Spleen (tissue), 11 donors: ENCODE measurements at regions not wholly inside any gene's neighbourhood (a gene's known extent, or its start where the extent isn't known, plus 50 kb on each side); places are given as distances from the start of the nearest gene placed in this dataset.

Experiments used
- DNase-seq: peaks from one replicate; pipeline ENCODE4 v3.0.0-alpha.2; 2020
- H3K27ac ChIP-seq, 8 donors: fragments of 200-600 bp; sonication (generic) in 7 of 8; 1 replicate in 4 of 8; 2 replicates in 4 of 8; pipeline versions ENCODE4 v1.5.0 to v1.8.0; 2016 to 2021; ENCODE audit warnings: inconsistent platforms in 4 of 8, mild to moderate bottlenecking in 4 of 8, moderate library complexity in 1 of 8
- H3K27me3 ChIP-seq, 7 donors: fragments of 200-600 bp; sonication (generic) in 6 of 7; replicated peaks in 1 of 7; 1 replicate in 4 of 7; 2 replicates in 3 of 7; pipeline versions ENCODE4 v1.5.0 to v1.8.0; 2016 to 2021; ENCODE audit warnings: inconsistent platforms in 3 of 7, mild to moderate bottlenecking in 1 of 7
- H3K36me3 ChIP-seq, 6 donors: fragments of 200-600 bp; sonication (generic) in 5 of 6; 1 replicate in 4 of 6; 2 replicates in 2 of 6; pipeline versions ENCODE4 v1.5.0 to v1.8.0; 2016 to 2021; ENCODE audit warnings: inconsistent platforms in 2 of 6
- H3K4me1 ChIP-seq, 6 donors: fragments of 200-600 bp; sonication (generic) in 5 of 6; 1 replicate in 3 of 6; 2 replicates in 3 of 6; pipeline versions ENCODE4 v1.5.0 to v1.8.0; 2016 to 2021; ENCODE audit warnings: inconsistent platforms in 3 of 6
- H3K4me3 ChIP-seq, 8 donors: fragments of 200-600 bp; sonication (generic) in 7 of 8; 1 replicate in 4 of 8; 2 replicates in 4 of 8; pipeline versions ENCODE4 v1.5.0 to v1.8.0; 2016 to 2021; ENCODE audit warnings: inconsistent platforms in 4 of 8, mild to moderate bottlenecking in 4 of 8, moderate library complexity in 2 of 8
- H3K9me3 ChIP-seq, 8 donors: fragments of 200-600 bp; sonication (generic) in 7 of 8; 1 replicate in 4 of 8; 2 replicates in 4 of 8; pipeline versions ENCODE4 v1.5.0 to v1.8.0; 2016 to 2021; ENCODE audit warnings: inconsistent platforms in 4 of 8
- POLR2A ChIP-seq, 3 donors: fragments of 450-650 bp; IDR thresholded peaks; one replicate each; pipeline ENCODE4 v1.5.1; 2017; ENCODE audit warnings: antibody characterized with exemption in 3 of 3, mild to moderate bottlenecking in 1 of 3
- POLR2AphosphoS5 ChIP-seq, 3 donors: sonication (generic); formaldehyde crosslinking; IDR thresholded peaks; one replicate each; pipeline ENCODE4 v1.5.1; 2017; ENCODE audit warnings: antibody characterized with exemption in 3 of 3
- WGBS, 5 donors: extraction: QIAGEN DNeasy Blood & Tissue Kit in 3 of 5; methylation state at CpG; one replicate each; pipeline versions ENCODE4 v1.1.5 to v1.1.7; 2013 to 2018; 5-methylcytosine and 5-hydroxymethylcytosine counted together
- intact Hi-C: fragments of 100-400 bp; cut with DNase I; formaldehyde crosslinking; loops from one replicate; pipeline ENCODE4 v1.15.0; 2023; ENCODE audit warnings: low total_unique reads
- TF ChIP-seq, protein P1 (sequence below), 11 experiments: fragments of 200-600 bp in 7 of 11; fragments of 450-650 bp in 4 of 11; sonication (generic) in 4 of 11; IDR thresholded peaks in 8 of 11; conservative IDR thresholded peaks in 3 of 11; 1 replicate in 7 of 11; 2 replicates in 4 of 11; pipeline versions ENCODE4 v1.4.0 to v1.8.0; 2016 to 2021; ENCODE audit warnings: antibody characterized with exemption in 11 of 11, inconsistent platforms in 4 of 11, mild to moderate bottlenecking in 1 of 11
- donor health status: healthy with polysubstance abuse.
- donor health status: DM: no; HTN: no; CAD: no; lungs with moderate emphysema.
- donor health status: DM: no; HTN: no; CAD: no.
- donor health status: Bipolar disorder and iron deficiency.
- donor health status: healthy.
- donor health status: DM: no; HTN: no; CAD: no.
- donor health status: DM: yes; HTN: yes; CAD: no.

DNA sequence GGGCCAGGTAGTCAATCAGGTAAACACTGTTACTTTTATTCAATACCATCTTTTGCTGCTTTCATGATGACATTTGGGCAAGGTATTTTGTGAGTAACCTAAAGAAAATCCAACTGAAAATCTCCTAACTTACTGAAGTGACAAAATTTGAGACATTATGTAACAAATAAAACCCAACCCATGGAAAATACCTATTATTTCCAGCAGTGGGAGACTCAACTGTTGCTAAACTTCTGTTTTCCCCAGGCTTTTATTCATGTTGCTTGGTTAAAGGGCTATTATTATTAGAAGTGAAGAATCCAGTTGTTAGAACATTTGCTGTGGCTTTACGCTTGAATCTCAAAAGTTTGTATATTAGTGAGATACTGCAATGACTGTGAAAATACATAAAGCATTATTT lies 215.9 kb downstream of the MDFIC start:
- Histone ChIP-seq H3K9me3 (no peaks in the 10 kb centered on the region), H3K36me3 (no peaks in the 10 kb centered on the region), H3K4me3 (no peak overlapping the region), H3K4me1 (peaks cover 0 to 12% (median 0%) of the 10 kb centered on the region in 6 donors), H3K27ac (no peak overlapping the region), H3K27me3 (no peaks in the 10 kb centered on the region)
- WGBS, 5 donors, result 81 to 97% (median 92%) methylated on average over 1 of the region's 1 CpG
- DNase-seq, result no peak
- intact Hi-C loops, result no loop called here
- TF ChIP-seq POLR2A (IDR thresholded peaks at IDR 0.05) (no peak), POLR2AphosphoS5 (IDR thresholded peaks at IDR 0.05) (no peak)
- TF ChIP-seq, protein P1, sequence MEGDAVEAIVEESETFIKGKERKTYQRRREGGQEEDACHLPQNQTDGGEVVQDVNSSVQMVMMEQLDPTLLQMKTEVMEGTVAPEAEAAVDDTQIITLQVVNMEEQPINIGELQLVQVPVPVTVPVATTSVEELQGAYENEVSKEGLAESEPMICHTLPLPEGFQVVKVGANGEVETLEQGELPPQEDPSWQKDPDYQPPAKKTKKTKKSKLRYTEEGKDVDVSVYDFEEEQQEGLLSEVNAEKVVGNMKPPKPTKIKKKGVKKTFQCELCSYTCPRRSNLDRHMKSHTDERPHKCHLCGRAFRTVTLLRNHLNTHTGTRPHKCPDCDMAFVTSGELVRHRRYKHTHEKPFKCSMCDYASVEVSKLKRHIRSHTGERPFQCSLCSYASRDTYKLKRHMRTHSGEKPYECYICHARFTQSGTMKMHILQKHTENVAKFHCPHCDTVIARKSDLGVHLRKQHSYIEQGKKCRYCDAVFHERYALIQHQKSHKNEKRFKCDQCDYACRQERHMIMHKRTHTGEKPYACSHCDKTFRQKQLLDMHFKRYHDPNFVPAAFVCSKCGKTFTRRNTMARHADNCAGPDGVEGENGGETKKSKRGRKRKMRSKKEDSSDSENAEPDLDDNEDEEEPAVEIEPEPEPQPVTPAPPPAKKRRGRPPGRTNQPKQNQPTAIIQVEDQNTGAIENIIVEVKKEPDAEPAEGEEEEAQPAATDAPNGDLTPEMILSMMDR (IDR thresholded peaks at IDR 0.05 in 8 of 11, conservative IDR thresholded peaks at IDR 0.05 in 3 of 11), result no peak

DNA sequence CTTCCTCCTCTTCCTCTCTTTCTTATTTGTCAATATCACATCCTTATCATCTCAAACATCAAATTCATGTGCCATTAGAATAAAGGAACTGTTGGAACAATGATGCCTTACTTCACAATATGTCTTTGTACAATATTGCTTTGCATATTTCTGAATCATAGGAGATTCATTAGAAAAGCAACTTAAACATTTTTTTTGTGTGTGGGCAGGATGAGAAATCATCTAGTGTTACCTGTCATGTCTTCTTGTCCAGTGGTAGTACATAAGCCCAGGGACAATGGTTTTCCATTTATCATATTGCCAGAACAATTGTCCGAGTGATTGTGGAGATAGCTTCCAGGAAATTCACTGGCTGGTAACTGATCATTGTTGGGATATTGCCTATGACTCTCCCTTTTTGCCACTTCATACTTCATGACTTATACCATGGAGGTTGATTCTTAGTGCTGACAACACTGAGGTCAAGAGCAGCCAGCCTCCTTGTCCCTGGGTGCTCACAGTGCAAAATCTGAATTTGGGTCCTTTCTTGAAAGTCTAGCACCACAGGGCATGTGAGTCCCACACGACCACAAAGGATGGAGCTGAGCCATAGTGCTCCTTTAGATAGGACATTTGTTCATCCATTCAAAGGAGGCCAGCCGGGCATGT lies 215.0 kb downstream of the MDFIC start:
- WGBS, 5 donors, result 87 to 92% (median 90%) methylated on average over 3 of the region's 3 CpGs
- no peaks in the 10 kb centered on the region for H3K9me3 ChIP-seq
- intact Hi-C loops, result no loop called here
- H3K27me3 ChIP-seq, result no peaks in the 10 kb centered on the region
- peaks cover 0 to 12% (median 0%) of the 10 kb centered on the region in 6 donors for H3K4me1 ChIP-seq
- no peak overlapping the region for H3K4me3 ChIP-seq
- TF ChIP-seq POLR2AphosphoS5 (IDR thresholded peaks at IDR 0.05), result no peak
- no peak for TF ChIP-seq POLR2A (IDR thresholded peaks at IDR 0.05)
- TF ChIP-seq, protein P1 (IDR thresholded peaks at IDR 0.05 in 8 of 11, conservative IDR thresholded peaks at IDR 0.05 in 3 of 11), result no peak
- DNase-seq, result no peak
- H3K27ac ChIP-seq, result no peak overlapping the region
- H3K36me3 ChIP-seq, result no peaks in the 10 kb centered on the region

DNA sequence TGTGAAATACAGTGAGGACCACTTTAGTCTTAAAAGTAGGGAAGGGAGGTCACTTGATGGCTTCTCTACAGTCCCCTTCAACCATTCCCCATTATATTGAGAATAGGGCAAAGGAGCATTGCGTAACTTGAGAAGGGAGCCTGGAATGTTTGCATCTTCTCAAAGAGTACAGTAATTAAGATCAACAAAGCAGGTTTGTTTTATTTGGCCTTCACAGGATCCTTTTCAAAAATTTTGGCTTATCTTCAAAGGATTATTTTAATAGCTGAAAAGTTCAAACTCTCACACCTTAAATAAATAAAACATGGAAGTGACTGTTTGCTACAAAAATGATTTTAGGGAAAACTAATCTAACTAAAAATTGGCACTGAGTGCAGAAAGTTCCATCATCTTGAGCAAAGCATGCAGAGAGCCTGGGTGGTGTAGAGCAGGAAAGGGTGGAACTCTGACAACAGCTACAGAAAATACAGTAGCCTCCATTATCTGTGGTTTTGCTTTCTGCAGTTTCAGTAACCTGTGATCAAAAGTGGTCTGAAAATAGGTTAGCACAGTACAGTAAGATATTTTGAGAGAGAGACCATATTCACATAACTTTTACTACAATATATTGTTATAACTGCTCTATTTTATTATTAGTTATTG lies 214.0 kb downstream of the MDFIC start:
- Histone ChIP-seq H3K4me1 (peaks cover 0 to 12% (median 0%) of the 10 kb centered on the region in 6 donors), H3K9me3 (no peaks in the 10 kb centered on the region), H3K36me3 (no peaks in the 10 kb centered on the region), H3K27me3 (no peaks in the 10 kb centered on the region), H3K4me3 (no peak overlapping the region), H3K27ac (no peak overlapping the region)
- no peak for DNase-seq
- TF ChIP-seq, protein P1 (IDR thresholded peaks at IDR 0.05 in 8 of 11, conservative IDR thresholded peaks at IDR 0.05 in 3 of 11), result no peak
- no peak for TF ChIP-seq POLR2A (IDR thresholded peaks at IDR 0.05)
- TF ChIP-seq POLR2AphosphoS5 (IDR thresholded peaks at IDR 0.05), result no peak
- 77 to 97% (median 92%) methylated on average over 1 of the region's 1 CpG for WGBS, 5 donors
- intact Hi-C loops, result no loop called here

DNA sequence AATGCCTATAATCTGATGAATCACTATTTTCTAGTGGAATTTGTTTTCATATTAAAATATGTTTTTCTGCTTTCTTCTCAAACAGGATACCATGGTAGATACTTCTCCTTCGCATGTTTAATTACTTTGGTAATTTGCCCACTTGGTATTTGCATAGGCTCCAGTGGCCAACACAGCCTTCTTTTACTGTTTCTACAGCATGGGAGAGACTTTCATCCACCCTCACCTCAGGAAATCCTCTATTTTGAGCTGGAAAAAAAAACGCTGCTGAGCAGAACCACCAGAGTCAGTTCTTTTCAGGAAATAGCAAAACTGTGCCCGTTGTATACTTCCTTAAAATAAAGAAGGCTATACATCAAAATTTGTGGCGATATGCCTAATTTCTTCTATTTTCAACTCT lies 213.3 kb downstream of the MDFIC start:
- Histone ChIP-seq H3K4me3 (no peak overlapping the region), H3K9me3 (no peaks in the 10 kb centered on the region), H3K36me3 (no peaks in the 10 kb centered on the region), H3K27me3 (no peaks in the 10 kb centered on the region), H3K4me1 (peaks cover 0 to 12% (median 0%) of the 10 kb centered on the region in 6 donors), H3K27ac (no peak overlapping the region)
- WGBS, 5 donors, result 13 to 23% (median 20%) methylated on average over 4 of the region's 4 CpGs
- no peak for DNase-seq
- intact Hi-C loops, result no loop called here
- TF ChIP-seq POLR2A (IDR thresholded peaks at IDR 0.05) (no peak), POLR2AphosphoS5 (IDR thresholded peaks at IDR 0.05) (no peak)
- TF ChIP-seq, protein P1 (IDR thresholded peaks at IDR 0.05 in 8 of 11, conservative IDR thresholded peaks at IDR 0.05 in 3 of 11), result no peak
